NCI-H524 (cell line): ENCODE measurements at regions not wholly inside any gene's neighbourhood (a gene's known extent, or its start where the extent isn't known, plus 50 kb on each side); places are given as distances from the start of the nearest gene placed in this dataset.

ENCODE experiments used
- DNase-seq, 2 experiments: peaks; one replicate each; lab custom pipeline; 2025; lab: John Stamatoyannopoulos, UW

DNA sequence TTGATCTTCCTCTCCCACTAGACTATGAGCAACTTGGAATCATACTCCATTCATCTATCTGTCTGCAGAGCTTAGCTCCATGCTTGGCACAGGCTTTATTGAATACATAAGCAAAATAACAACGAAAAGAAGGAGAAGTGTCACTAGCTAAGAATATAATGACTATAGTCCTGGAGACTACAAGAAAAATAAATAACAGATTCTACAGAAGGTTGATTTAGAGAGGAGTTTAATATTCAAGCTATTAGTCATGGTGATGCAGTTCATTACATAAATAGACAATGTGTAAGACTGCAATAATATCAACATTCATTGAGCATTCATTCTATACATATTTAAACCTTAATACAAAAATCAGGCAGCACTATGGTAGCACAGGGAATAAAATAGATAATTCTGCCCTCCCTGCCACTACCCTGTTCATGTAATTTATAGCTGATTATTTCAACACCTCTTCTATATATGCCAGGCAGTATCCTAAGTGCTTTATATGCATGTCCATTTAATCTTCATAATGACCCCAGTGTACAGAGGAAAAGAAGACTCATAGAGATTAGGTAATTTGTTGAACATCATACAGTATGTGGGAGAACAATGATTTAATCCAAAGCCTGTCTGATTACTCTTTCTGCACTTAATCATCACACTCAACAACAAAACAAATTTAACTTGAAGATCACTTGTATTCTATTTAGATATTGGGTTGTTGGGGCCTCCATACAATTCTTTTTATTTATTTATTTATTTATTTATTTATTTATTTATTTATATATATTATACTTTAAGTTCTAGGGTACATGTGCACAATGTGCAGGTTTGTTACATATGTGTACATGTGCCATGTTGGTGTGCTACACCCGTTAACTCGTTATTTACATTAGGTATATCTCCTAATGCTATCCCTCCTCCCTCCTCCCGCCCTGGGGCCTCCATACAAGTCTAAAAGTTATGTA is 165.3 kb downstream of the RNF152 start:
- no peak for DNase-seq

DNA sequence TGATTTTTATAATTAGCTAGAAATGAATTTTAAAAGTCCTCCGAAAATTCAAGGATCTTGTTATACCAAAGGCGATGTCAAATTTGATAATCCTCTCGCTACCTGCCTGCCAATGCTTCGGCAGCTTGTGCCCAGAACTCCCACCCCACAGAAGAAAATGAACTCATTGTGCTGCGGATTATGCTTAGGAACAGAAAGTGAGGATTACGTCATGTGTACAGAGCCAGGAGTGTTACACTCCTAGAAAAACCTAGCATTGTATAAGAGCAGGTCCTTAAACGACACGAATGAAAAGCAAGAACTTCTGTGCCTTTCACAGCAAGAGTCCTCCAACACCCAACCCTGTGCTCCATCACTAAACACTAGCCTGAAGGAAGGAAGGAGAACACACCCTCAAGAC is 168.3 kb downstream of the RNF152 start:
- no peak for DNase-seq

DNA sequence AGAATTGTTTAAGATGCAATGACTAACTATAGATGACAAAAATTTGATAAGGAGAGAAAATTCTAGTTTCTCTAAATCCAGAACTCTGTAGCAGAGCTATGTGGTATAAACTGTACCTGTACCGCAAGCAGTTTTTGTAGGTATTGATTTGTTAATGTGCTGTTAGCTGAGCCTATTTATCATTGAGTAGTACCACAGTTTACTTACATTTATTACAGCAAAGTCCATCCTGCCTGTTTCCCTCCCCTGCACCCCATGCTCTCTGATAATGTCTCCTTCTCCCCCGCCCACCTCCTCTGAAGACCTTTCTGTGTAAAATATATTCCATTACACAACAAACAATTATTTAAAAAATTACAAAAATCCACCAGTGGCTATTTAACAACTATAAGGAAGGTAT is 170.6 kb downstream of the RNF152 start:
- no peak for DNase-seq

DNA sequence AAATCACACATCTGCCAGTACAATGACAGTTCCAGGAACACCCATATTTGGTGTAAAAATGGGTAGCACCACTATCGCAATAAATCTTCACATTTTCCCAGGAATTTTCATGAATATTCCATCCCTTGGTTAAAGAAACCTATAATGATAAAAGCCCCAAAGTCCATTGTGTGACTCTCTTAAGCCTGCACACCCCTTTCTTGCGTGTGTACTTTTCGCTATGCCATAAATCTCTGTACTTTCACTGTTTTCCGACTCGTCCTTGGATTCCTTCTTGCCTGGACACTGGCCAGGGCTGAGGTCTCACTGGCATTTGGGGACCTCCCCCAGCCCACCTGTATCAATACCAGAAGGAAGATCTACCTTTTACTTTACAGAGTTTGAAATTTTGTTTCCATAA is 172.3 kb downstream of the RNF152 start:
- no peak for DNase-seq

DNA sequence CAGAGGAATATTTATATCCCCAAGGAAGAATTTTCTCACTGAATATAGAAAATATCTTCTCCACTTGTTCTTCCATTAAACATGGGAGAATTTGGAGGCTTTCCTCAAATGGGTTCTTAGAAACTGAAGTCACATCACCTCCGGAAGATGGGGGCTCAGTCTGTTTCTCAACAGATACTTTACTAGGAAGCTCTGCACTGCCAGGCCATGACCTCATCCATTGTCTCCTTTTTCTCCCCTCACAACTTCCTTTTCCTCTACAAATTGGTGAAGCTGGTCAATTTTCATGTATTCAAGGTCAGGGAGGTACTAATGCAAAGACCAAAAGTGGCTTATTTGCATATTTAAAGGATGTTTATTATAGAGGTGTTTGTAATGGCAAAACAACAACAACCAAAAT is 173.1 kb downstream of the RNF152 start:
- DNase-seq, result no peak

DNA sequence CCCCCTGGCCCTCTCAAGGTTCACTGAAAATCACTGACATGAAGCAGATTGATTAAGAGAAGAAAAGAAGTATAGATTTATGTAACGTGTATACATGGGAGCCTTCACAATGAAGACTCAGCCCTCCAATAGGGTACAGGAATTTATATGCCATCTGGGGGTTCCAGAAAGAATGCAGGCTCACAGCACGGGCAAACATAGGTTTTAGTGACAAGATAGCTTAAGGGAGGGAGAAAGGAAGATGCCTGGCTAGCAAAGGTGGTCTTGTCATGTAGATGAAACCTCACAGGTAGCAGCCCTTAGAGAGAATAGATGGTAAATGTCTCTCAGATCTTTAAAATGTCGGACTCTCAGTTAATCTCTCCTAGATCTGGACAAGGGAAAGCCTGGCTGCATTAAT is 173.9 kb downstream of the RNF152 start:
- DNase-seq, result no peak

DNA sequence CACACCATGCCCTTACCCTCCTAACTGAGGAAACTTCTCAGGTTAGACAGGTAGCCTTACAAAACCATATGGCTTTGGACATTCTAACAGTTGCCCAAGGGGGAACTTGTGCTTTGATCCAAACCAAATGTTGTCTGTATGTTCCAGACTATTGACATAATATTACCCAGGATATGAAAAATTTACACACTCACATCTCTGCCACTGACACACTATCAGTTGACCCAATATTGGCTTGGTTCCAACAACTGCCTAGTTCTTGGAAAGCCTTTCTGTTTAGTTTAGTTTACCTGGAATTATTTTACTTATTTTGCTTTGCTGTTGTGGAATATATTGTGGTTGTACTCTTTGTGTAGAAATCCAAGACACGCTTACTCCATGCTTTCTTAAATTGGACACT is 178.4 kb downstream of the RNF152 start:
- no peak for DNase-seq

DNA sequence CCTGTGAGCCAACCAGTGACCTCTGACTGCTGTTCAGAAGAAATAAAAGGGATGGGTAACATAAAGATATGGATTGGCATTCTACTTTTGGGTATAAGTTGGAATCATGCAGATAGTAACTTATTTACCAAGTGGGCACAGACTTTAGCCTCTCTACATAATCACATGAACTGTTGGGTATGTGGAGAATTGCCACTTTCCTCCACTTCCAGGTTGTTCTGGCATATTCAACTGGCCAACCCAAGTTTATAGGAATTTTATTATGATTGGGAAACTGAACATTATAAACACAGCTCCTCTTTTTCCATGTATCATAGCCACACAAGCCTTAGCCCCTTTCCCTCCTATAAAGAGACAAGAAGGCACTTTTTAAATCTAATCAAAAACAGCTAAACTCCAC is 179.3 kb downstream of the RNF152 start:
- no peak for DNase-seq

DNA sequence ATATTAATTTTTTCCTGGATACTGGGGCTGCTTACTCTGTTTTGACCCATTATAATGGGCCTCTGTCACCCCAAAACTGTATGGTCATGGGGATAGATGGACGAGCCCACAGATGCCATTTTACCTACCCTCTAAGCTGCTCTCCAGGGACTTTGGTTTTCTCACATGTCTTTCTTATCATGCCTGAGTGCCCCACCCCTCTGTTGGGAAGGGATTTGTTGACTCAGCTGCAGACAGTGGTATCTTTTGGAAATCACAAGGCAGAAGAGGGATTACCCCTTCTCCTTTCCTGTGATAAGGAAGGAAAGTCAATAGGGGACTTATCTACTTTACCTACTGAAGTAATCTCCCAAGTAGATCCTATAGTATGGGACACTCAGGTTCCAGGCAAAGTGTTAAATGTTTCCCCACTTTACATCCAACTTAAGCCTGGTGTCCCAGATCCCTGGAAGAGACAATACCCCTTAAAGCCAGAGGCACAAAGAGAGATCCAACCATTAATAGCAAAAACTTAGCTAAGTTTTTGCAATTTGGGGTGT is 182.7 kb downstream of the RNF152 start:
- DNase-seq, result no peak

DNA sequence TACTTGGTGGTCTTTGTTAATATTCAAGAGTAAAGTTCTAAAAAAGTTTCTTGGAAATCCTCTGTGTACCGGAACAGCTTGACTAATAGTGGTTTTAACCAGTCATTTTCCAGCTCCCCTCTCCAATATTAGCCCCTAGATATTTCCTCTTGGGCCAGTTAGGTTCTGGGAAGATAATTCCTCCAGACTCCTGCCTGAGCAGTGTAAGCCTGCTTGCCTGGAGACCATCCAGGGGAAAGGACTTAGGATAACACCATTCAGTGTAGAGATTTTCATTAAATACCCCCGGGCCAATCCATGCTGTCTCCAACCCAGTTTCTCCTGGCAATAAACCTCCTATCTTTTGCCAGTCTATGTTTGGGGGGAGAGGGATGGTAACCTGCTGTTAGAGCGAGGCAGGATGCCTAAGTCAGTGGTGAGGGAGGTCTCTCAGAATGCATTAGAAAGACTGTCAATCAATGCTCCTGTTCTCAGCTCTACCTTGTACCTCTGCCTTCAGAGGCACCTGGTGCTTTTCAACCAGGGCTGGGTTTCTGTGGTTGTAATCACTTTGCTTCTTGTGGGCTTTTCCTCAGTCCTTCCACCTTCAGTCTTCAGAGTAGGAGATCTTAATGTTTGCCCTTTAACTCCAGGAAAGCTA is 186.4 kb downstream of the RNF152 start:
- no peak for DNase-seq

DNA sequence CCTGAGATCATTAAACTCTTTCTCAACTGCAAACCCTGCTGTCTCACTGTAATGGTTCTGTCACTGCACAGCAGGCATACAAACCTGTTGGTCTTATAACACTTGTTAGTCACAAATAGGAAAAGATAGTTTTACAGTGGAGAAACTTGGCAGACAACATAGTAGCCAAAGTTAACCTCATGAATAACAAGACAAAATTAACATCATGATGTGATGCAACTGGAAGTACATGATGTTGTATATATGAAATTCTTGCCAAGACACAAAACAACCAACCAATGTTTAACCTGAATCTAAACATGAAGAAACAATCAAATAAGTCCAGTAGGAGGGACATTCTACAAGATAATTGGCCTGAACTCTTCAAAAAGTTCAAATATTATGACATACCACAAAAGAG is 189.3 kb downstream of the RNF152 start:
- DNase-seq, result no peak

DNA sequence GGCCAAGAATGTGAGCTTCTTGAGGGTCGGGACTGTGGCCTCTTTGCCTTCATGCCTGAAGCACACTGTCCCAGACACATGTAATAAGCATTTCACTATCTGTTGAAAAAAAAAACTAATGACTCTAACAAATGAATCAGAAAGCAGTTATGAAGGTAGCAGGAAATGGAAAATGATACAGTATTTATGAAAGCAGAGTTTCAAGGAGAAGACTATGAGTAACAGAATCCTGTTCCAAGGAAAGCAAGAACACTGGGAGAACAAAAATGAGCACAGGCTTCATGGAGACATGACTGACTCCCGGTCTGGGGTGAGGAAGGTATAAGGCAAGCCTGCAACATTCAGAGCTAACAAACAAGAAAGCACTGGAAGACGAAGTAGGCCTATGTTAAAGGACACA is 190.8 kb downstream of the RNF152 start:
- DNase-seq, result no peak

DNA sequence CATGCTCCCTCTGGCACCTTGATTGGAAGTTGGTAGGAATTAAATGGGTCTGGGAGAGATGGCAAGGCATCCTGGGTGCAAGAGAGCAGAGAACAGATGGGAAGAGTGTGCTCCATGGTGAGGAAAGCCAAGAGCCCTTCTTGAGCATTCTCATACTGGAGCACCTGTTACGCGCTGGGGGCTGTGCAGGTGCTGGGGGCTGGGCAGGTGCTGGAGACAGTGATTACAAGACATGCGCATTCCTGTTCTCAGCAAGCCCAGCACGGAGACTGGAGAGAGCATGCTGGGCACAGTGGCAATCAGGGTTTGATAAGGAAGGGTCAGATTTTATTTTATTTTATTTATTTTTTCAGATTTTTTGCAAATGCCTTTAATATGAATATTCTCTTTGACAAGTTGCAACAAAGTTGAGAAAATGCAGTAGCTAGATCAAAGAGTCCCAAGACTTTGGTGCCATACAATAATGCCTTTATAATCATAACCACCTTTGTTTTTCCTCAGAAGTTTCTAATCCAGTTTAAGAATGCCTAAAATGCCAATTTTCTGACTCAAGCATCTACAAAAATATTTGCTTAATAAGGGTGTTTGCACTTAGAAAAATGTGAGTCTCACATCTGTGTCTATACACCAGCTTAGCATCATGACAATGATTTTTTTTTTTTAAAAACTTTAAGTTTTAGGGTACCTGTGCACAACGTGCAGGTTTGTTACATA is 193.3 kb downstream of the RNF152 start:
- DNase-seq, result peak in 1 of 2 experiments; percentile 34

DNA sequence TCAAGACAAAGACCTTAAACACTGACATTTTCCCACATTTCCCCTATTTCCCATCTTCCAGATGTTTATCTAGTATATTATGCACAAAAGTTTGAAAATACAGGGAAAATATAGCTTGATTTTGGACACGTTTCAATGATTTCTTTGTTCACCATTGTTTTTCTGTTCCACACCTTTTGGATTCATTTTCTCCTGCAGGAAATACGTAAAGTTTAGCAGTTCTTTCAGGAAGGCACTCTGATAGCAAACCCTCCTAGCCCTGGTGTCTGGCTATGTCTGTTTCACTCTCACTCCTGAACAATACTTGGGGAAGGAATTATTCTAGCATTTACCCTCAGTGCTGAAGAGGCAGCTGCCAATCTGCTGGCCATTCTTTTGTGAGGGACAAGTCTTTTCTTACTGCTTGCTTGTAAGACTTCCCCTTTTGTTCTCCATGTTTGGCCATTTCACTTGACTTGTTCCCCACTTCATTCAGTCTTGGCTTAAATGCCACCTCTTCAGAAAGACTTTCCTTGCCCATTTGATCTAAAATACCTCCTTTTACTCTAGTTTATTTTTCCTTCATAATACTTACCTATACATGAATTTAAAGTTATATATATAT is 195.4 kb downstream of the RNF152 start:
- no peak for DNase-seq

DNA sequence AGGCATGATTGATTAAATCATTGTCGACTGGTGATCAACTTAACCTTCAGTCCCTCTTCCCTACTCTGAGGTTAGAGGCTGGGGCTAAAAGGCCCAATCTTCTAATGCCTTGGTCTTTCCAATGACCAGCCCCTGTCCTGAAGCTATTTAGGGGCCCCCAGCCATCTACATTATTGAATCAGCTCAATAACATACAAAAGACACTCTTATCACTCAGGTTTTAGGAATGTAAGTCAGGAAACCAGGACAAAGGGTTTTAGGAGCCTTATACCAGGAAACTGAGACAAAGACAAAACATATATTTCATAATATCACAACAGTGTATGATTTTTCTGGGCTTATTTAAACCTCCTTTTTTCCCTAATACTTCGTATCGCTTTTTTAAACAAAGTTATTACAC is 198.6 kb downstream of the RNF152 start:
- DNase-seq, result no peak

DNA sequence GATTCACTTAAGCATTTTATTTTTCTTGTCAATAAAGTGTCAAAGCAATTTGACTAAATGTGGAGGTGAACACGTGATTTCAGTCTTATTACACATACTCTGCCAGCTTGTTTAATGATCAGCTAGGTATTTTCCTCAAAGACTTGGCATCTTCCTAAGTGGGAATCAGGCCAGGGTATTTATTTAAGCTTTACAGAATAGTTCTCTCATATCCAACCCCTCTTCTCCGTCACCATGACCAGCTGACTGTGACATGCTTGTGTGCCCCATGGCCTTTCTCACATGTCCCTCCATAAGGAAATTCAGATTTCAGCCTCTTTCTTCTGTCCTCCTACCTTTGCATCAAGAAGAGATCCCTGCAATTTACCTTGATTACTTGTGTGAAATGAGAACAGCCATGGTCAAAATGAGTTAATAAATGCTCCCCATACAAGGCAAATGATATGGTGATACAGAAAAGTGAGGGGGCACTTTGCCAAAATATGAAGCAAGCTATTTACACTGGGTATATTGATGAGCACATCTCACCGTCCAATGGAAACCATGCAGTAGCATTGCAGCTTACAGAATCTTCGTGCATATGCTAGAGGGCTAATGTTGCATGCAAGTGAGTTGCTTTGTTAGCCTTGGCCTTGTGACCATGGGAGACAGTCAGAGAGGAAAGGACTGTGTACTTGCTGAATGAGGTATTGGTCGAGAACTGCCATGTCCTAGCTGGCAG is 202.2 kb downstream of the RNF152 start:
- no peak for DNase-seq

DNA sequence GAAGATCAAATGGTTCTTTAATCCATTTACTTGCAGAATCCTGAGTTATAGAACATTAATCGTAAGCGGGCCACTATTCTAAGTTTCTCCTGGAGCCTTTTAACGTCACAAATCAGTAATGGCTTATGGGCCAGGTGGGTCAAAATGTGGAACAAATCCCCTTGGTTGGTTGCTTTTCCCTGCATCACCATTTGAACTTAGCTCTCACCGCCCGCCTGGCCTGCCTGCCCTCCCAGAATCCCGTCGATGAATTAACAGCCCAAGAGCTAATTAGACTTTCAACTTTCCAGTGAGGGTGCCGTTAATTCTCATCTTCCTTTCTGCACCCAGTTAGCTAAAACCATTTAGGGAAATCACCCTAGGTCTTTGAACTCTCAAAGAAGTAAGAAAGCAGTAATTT is 205.5 kb downstream of the RNF152 start:
- DNase-seq, result no peak

DNA sequence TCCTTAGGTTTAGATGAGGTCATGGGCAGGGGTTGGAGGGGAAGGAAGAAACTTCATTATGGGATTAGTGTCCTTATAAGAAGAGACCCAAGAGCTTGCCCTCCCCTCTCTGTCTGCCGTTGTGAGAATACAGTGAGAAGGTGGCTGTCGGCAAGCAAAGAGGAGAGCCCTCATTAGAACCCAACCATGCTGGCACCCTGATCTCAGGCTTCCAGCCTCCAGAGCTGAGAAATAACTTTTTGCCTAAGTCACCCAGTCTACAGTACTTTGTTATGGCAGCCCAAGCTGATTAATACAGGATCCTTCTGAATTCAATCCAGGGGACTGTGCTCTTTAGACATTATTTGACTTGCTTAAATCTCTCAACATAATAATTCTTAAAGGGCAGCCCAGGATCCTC is 209.0 kb downstream of the RNF152 start:
- DNase-seq, result no peak

DNA sequence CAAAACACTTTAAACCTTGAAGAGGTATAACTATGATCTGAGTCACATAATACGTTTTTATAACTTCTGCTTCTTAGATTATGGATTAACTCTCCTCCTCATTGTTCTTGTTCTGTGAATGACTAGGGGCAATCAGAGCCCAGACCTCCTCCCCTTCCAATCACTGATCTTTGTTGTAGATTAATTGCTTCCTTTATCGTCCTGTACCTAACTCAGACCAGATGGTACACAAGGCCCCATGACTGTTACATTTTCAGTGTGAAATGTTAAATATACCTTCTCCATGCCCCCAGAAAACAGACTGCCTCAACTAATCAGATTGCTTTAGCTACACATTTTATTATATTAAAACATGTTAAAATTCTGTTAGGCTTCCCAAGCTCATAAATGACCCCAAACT is 211.7 kb downstream of the RNF152 start:
- no peak for DNase-seq

DNA sequence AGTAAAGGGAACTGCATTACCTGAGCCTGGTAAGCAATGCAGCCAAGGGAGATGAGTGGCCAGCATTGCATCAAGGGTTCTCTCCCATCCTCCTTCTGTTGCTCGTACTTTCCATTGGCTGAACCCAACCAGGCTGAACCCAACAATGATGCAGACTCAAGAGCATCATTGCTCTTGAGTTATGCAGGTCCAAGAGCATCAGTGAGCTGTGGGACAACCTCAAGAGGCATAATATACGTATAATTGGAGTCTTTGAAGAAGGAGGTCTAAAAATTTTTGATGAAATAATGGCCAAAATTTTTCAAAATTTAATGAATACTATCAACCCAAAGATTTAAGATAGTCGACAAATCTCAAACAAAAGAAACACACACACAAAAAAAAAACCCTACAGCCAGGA is 213.0 kb downstream of the RNF152 start:
- DNase-seq, result no peak

DNA sequence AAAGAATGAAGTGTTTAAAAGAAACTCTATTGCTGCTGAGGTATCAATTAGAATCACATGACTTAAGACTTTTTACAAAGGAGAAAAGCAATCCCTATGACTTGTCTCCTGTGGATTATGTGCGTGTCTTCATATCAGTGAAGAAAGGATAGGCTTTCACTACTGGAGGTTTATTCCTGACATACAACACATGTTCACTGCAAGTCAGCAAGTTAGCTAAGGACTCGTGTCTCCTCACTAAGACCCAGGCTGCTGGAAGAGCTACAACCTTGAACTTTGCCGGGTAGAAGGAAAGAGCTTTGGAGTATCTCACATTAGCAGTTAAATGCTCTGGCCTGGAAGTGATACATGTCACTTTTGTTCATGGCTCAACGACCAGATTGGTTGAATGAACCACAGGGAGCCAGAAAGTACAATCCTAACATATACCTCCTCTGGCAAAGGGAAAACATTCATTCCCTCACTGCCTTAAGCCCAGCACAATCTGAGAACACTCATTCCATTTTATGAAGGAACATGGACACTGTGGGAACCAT is 215.3 kb downstream of the RNF152 start:
- no peak for DNase-seq
